ENCODE measurements at regions not wholly inside any gene's neighbourhood (a gene's known extent, or its start where the extent isn't known, plus 50 kb on each side); places are given as distances from the start of the nearest gene placed in this dataset.

DNA sequence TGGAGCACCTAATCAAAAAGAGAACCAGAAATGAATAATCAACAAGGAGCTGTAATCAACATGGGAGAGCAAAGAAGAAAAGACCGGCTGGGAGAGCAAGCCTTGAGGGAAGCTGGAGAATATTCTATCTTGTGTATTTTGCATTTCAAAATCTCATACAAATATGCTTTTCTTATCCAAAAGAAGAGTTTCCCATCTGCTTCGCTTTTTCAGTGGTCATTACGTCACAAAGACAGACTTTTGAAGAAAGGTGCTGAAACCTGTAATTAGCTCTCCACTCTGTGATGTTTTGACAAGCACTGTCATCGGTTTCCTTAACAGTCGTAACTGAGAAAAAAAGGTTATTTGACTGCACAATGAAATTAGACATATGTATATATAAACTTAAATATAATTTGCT, 139.1 kb upstream of the TACR1 start:
- DNase-seq (ENCODE audit: low read depth) = no peak
- TF ChIP-seq POLR2A (IDR thresholded peaks at IDR 0.05; ENCODE audit: extremely low read depth, insufficient read length) = no peak
- no peak for TF ChIP-seq MYC (IDR thresholded peaks at IDR 0.05; ENCODE audit: low read depth, low read length)
- TF ChIP-seq, protein P1, sequence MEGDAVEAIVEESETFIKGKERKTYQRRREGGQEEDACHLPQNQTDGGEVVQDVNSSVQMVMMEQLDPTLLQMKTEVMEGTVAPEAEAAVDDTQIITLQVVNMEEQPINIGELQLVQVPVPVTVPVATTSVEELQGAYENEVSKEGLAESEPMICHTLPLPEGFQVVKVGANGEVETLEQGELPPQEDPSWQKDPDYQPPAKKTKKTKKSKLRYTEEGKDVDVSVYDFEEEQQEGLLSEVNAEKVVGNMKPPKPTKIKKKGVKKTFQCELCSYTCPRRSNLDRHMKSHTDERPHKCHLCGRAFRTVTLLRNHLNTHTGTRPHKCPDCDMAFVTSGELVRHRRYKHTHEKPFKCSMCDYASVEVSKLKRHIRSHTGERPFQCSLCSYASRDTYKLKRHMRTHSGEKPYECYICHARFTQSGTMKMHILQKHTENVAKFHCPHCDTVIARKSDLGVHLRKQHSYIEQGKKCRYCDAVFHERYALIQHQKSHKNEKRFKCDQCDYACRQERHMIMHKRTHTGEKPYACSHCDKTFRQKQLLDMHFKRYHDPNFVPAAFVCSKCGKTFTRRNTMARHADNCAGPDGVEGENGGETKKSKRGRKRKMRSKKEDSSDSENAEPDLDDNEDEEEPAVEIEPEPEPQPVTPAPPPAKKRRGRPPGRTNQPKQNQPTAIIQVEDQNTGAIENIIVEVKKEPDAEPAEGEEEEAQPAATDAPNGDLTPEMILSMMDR (IDR thresholded peaks at IDR 0.05; ENCODE audit: low read depth, low read length) = no peak
- TF ChIP-seq, protein P2, sequence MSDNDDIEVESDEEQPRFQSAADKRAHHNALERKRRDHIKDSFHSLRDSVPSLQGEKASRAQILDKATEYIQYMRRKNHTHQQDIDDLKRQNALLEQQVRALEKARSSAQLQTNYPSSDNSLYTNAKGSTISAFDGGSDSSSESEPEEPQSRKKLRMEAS (IDR thresholded peaks at IDR 0.05; ENCODE audit: low read depth, low read length) = no peak
- H3K4me3 ChIP-seq (ENCODE audit: low read depth, low read length) = no peak overlapping the region

DNA sequence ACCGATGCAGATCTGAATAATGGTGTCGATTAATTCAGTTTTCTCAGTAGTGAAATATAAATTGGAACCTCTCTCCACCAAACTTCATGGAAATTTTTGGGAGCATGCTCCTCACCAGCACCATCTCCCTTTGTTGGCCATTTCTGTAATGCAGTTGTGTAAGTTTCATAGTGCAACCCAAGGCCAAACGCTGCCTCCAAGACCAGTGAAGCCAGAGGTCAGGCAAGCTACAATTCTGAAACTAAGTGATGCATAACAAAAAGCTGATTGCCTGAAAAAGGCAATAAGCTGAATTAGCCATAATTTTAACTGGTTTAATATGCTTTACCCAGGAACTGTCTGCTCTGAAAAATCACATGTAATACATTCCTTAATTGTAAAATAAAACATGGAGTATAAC, 138.3 kb upstream of the TACR1 start:
- H3K4me3 ChIP-seq (ENCODE audit: low read depth, low read length) = no peak overlapping the region
- TF ChIP-seq, protein P1 (IDR thresholded peaks at IDR 0.05; ENCODE audit: low read depth, low read length) = no peak
- no peak for TF ChIP-seq POLR2A (IDR thresholded peaks at IDR 0.05; ENCODE audit: extremely low read depth, insufficient read length)
- TF ChIP-seq, protein P2 (IDR thresholded peaks at IDR 0.05; ENCODE audit: low read depth, low read length) = no peak
- TF ChIP-seq MYC (IDR thresholded peaks at IDR 0.05; ENCODE audit: low read depth, low read length) = no peak
- no peak for DNase-seq (ENCODE audit: low read depth)

DNA sequence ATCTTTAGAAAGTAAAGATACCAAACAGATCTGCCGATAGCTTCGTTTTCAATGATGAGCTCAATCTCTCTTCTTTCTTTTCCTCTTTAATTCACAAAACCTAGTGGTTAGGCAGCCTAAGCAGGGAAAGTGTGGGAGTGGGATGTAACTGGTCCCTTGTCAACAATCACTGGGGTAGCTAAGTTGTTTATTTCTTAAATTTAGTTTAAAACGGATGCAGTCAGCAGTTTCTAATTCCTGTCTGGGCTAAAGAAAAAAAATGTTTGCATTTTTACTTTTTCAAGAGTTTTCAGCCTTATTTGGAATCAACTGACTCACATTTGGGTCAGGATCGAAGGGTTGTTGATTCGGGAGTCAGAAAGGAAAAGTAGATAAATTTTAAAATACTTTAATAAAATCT, 137.7 kb upstream of the TACR1 start:
- TF ChIP-seq POLR2A (IDR thresholded peaks at IDR 0.05; ENCODE audit: extremely low read depth, insufficient read length) (no peak), MYC (IDR thresholded peaks at IDR 0.05; ENCODE audit: low read depth, low read length) (no peak)
- TF ChIP-seq, protein P2 (IDR thresholded peaks at IDR 0.05; ENCODE audit: low read depth, low read length) = no peak
- TF ChIP-seq, protein P1 (IDR thresholded peaks at IDR 0.05; ENCODE audit: low read depth, low read length) = no peak
- DNase-seq (ENCODE audit: low read depth) = no peak
- H3K4me3 ChIP-seq (ENCODE audit: low read depth, low read length) = no peak overlapping the region

DNA sequence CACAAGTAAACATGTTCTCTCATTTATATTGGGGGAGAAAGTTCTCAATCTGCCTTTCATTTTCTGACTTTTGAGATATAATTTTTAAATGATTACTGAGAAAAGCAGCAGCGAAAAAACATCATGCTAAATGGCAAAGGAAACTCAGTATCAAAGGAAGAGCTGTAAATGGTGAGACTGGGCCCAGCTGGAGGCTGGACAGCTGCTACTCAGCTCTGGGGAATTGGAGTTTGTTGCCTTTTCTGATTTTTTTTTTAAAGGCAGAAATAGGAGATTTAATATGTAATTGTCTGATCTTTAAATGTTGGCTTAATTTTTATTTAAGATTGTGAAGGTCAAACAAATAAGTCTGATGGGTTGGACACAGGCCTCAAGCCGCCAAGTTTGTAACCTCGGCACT, 137.1 kb upstream of the TACR1 start:
- DNase-seq (ENCODE audit: low read depth) = no peak
- H3K4me3 ChIP-seq (ENCODE audit: low read depth, low read length) = no peak overlapping the region
- TF ChIP-seq MYC (IDR thresholded peaks at IDR 0.05; ENCODE audit: low read depth, low read length) (no peak), POLR2A (IDR thresholded peaks at IDR 0.05; ENCODE audit: extremely low read depth, insufficient read length) (no peak)
- TF ChIP-seq, protein P2 (IDR thresholded peaks at IDR 0.05; ENCODE audit: low read depth, low read length) = no peak
- TF ChIP-seq, protein P1 (IDR thresholded peaks at IDR 0.05; ENCODE audit: low read depth, low read length) = no peak

DNA sequence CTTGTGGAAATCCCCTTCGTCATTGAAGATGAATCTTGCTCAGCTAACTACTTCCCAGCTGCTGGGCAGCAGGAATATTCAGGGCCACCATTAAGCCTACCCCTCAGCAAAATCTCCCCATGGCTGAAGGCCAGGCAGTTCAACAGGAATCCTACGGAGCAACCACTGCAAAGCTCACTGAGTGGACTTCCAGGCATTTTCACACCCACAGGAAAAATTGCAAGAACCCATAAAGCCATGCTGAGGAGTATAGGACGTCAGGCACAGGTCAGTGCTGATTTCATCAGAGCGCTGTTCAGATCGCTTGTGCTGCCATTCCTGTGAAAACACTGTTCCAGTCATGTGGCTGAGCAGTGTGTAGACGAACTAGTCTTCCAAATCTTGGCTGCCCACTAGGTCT, 134.8 kb upstream of the TACR1 start:
- TF ChIP-seq, protein P1 (IDR thresholded peaks at IDR 0.05; ENCODE audit: low read depth, low read length) = no peak
- TF ChIP-seq, protein P2 (IDR thresholded peaks at IDR 0.05; ENCODE audit: low read depth, low read length) = no peak
- no peak for TF ChIP-seq MYC (IDR thresholded peaks at IDR 0.05; ENCODE audit: low read depth, low read length)
- no peak for TF ChIP-seq POLR2A (IDR thresholded peaks at IDR 0.05; ENCODE audit: extremely low read depth, insufficient read length)
- no peak for DNase-seq (ENCODE audit: low read depth)
- H3K4me3 ChIP-seq (ENCODE audit: low read depth, low read length) = no peak overlapping the region

DNA sequence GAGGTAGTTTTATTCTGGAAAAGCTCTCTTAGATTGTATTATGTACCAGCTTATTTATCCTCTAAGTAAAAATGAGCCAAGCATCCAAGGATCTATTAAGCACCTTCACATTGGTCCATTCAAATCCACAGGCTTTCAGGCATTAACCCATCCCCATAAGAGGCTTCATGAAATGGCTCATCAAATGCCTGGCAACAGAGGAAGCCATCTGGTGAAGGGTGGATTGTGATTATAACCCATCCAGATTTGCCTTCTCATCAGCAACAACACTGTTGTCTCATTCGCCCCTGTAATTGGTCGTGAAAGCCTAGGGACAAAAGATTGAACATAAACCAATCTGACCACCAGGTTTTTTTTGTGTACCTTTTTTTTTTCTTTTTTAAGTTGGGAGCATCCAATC, 134.3 kb upstream of the TACR1 start:
- TF ChIP-seq, protein P1 (IDR thresholded peaks at IDR 0.05; ENCODE audit: low read depth, low read length) = no peak
- DNase-seq (ENCODE audit: low read depth) = no peak
- H3K4me3 ChIP-seq (ENCODE audit: low read depth, low read length) = no peak overlapping the region
